ENCODE measurements at regions not wholly inside any gene's neighbourhood (a gene's known extent, or its start where the extent isn't known, plus 50 kb on each side); places are given as distances from the start of the nearest gene placed in this dataset.
"Not testable (repeated sequence)": the region's sequence is repeated elsewhere in the genome, so short reads cannot be mapped to it uniquely, and the experiment has no call there.

DNA sequence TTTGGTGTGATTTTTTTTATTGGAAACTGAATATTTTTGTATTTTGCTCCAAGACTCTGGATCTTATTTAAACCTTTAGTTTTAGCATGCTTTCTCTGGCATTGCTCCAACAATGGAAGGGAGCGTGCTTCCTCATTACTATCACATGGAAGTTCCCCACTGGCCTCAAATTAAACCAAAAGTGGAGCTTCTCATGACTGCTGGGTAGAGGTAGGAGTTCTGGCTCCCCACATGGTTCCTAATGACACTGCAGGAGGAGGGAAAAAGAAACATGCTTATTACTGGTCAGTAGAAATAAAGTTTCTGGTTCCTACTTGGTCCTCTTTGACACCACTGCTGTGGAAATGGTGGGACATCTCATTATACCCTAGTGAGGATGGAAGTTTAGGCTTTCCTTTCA, 310.5 kb downstream of the PTGER3 start:
- H3K4me3 ChIP-seq (ENCODE audit: low read depth, low read length) = no peak overlapping the region
- TF ChIP-seq, protein P1, sequence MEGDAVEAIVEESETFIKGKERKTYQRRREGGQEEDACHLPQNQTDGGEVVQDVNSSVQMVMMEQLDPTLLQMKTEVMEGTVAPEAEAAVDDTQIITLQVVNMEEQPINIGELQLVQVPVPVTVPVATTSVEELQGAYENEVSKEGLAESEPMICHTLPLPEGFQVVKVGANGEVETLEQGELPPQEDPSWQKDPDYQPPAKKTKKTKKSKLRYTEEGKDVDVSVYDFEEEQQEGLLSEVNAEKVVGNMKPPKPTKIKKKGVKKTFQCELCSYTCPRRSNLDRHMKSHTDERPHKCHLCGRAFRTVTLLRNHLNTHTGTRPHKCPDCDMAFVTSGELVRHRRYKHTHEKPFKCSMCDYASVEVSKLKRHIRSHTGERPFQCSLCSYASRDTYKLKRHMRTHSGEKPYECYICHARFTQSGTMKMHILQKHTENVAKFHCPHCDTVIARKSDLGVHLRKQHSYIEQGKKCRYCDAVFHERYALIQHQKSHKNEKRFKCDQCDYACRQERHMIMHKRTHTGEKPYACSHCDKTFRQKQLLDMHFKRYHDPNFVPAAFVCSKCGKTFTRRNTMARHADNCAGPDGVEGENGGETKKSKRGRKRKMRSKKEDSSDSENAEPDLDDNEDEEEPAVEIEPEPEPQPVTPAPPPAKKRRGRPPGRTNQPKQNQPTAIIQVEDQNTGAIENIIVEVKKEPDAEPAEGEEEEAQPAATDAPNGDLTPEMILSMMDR (IDR thresholded peaks at IDR 0.05; ENCODE audit: control insufficient read depth, extremely low read depth, insufficient read depth) = no peak
- DNase-seq (ENCODE audit: low read depth) = no peak

DNA sequence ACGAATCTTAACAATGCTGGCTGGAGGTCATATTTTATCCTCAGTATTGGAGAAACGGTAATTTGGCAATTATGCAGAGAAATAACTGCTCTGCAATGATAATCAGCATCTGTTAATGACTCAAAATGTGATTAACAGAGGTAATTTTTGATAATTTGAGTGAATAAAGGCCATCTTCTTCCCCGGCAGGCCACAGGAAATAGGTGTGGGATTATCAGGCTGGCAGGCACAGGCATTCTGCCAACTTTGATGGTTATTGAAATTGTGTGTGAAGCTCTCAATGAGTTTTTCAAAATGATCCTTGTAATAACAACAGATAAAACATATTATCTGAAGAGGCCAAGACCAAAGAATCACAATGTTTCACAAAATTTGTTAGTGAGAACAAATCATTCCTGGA, 309.0 kb downstream of the PTGER3 start:
- DNase-seq (ENCODE audit: low read depth) = no peak
- TF ChIP-seq, protein P1 (IDR thresholded peaks at IDR 0.05; ENCODE audit: control insufficient read depth, extremely low read depth, insufficient read depth) = no peak
- no peak overlapping the region for H3K4me3 ChIP-seq (ENCODE audit: low read depth, low read length)

- H3K4me3 ChIP-seq (ENCODE audit: low read depth, low read length) = no peak overlapping the region
- no peak for DNase-seq (ENCODE audit: low read depth)
- TF ChIP-seq, protein P1 (IDR thresholded peaks at IDR 0.05; ENCODE audit: control insufficient read depth, extremely low read depth, insufficient read depth) = peak; percentile 48
Measured at GRCh38 chr1:70745199-70745598, 302.4 kb downstream of the PTGER3 start.

GRCh38 chr1:70746062-70746461, 301.6 kb downstream of the PTGER3 start:
- not testable (repeated sequence) for DNase-seq (ENCODE audit: low read depth); H3K4me3 ChIP-seq (ENCODE audit: low read depth, low read length)

DNA sequence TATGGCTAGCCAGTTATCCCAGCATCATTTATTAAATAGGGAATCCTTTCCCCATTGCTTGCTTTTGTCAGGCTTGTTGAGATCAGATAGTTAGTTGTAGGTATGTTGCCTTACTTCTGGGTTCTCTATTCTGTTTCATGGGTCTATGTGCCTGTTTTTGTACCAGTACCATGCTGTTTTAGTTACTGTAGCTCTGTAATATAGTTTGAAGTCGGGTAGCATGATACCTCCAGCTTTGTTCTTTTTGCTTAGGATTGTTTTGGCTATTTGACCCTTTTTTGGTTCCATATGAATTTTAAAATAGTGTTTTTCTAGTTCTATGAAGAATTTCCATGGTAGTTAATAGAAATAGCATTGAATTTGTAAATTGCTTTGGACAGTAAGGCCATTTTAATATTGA, 300.5 kb downstream of the PTGER3 start:
- not testable (repeated sequence) for DNase-seq (ENCODE audit: low read depth); H3K4me3 ChIP-seq (ENCODE audit: low read depth, low read length)

GRCh38 chr1:70751676-70752287, 295.8 kb downstream of the PTGER3 start:
- H3K4me3 ChIP-seq (ENCODE audit: low read depth, low read length) = peak overlapping the region; percentile 7; the same call in 1 of the 2 replicates
- peak; percentile 40 for DNase-seq (ENCODE audit: low read depth)

GRCh38 chr1:70754701-70755100, 292.9 kb downstream of the PTGER3 start:
- DNase-seq (ENCODE audit: low read depth) = no peak
- no peak overlapping the region for H3K4me3 ChIP-seq (ENCODE audit: low read depth, low read length)
- TF ChIP-seq, protein P1 (IDR thresholded peaks at IDR 0.05; ENCODE audit: control insufficient read depth, extremely low read depth, insufficient read depth) = no peak

GRCh38 chr1:70760154-70760553, 287.5 kb downstream of the PTGER3 start:
- no peak for DNase-seq (ENCODE audit: low read depth)
- H3K4me3 ChIP-seq (ENCODE audit: low read depth, low read length) = no peak overlapping the region
- TF ChIP-seq, protein P1 (IDR thresholded peaks at IDR 0.05; ENCODE audit: control insufficient read depth, extremely low read depth, insufficient read depth) = no peak

- TF ChIP-seq, protein P1 (IDR thresholded peaks at IDR 0.05; ENCODE audit: control insufficient read depth, extremely low read depth, insufficient read depth) = no peak
- H3K4me3 ChIP-seq (ENCODE audit: low read depth, low read length) = no peak overlapping the region
- DNase-seq (ENCODE audit: low read depth) = no peak
Measured at GRCh38 chr1:70762386-70762785, 285.2 kb downstream of the PTGER3 start.
